HG03066 (cell line): ENCODE measurements at regions not wholly inside any gene's neighbourhood (a gene's known extent, or its start where the extent isn't known, plus 50 kb on each side); places are given as distances from the start of the nearest gene placed in this dataset.
"Not testable (repeated sequence)": the region's sequence is repeated elsewhere in the genome, so short reads cannot be mapped to it uniquely, and the experiment has no call there.

Experiments used
- ATAC-seq: cut with Tn5 transposase; IDR thresholded peaks from one replicate; pipeline ENCODE4 v1.9.1; 2021; ENCODE audit warnings: low read depth; ENCODE audit not compliant: unreplicated experiment

- no peak for ATAC-seq
These were observed 284.8 kb upstream of the HS6ST1 start for GRCh38 chr2:128603411-128603924.

GRCh38 chr2:128604045-128604444 is 285.4 kb upstream of the HS6ST1 start:
- ATAC-seq, result no peak

- not testable (repeated sequence) for ATAC-seq
These were observed 285.9 kb upstream of the HS6ST1 start for GRCh38 chr2:128604581-128604980.

GRCh38 chr2:128605421-128605820 is 286.8 kb upstream of the HS6ST1 start:
- ATAC-seq, result no peak

GRCh38 chr2:128605931-128606330 is 287.3 kb upstream of the HS6ST1 start:
- ATAC-seq, result no peak

- ATAC-seq, result no peak
These were observed 288.2 kb upstream of the HS6ST1 start for GRCh38 chr2:128606837-128607236.

GRCh38 chr2:128607440-128607839 is 288.8 kb upstream of the HS6ST1 start:
- ATAC-seq, result no peak

GRCh38 chr2:128607911-128608506 is 289.3 kb upstream of the HS6ST1 start:
- ATAC-seq, result no peak

- ATAC-seq, result no peak
These were observed 290.5 kb upstream of the HS6ST1 start for GRCh38 chr2:128608921-128609880.

- ATAC-seq, result no peak
These were observed 291.8 kb upstream of the HS6ST1 start for GRCh38 chr2:128610496-128610895.

- ATAC-seq, result no peak
These were observed 293.0 kb upstream of the HS6ST1 start for GRCh38 chr2:128611421-128612320.

- no peak for ATAC-seq
These were observed 294.0 kb upstream of the HS6ST1 start for GRCh38 chr2:128612628-128613027.

GRCh38 chr2:128613351-128613750 is 294.7 kb upstream of the HS6ST1 start:
- ATAC-seq, result no peak

GRCh38 chr2:128613876-128614275 is 295.2 kb upstream of the HS6ST1 start:
- ATAC-seq, result no peak

- ATAC-seq, result not testable (repeated sequence)
These were observed 296.2 kb upstream of the HS6ST1 start for GRCh38 chr2:128614907-128615306.

GRCh38 chr2:128615571-128615970 is 296.9 kb upstream of the HS6ST1 start:
- no peak for ATAC-seq

- no peak for ATAC-seq
These were observed 298.4 kb upstream of the HS6ST1 start for GRCh38 chr2:128617029-128617590.

- no peak for ATAC-seq
These were observed 299.0 kb upstream of the HS6ST1 start for GRCh38 chr2:128617661-128618060.

- ATAC-seq, result no peak
These were observed 300.0 kb upstream of the HS6ST1 start for GRCh38 chr2:128618642-128619041.
